ENCODE measurements at regions not wholly inside any gene's neighbourhood (a gene's known extent, or its start where the extent isn't known, plus 50 kb on each side); places are given as distances from the start of the nearest gene placed in this dataset.

DNA sequence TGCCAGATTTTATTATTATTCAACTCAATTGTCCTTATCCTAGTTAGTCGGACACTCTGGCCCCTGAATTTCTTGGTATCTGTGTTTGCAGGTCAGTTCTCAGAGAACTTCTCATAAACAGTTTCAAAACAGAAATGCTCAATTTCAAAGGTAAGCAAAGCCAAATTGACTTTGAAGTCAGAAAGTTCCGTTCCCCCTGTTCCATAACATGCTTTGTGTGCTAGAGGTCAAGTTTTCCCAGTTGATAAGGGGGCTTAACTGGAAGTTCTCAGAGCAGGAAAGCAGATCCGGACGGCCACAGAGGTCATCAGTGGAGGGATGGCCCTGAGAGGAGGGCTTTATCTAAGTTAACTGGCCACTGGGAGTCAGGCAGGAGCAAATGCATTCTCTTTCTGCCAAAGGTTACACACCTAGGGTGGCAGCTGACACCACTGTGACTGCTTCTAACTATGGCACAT lies 417.2 kb downstream of the COG6 start:
- Histone ChIP-seq H3K27ac (no peak overlapping the region), H3K9me3 (no peaks in the 10 kb centered on the region), H3K36me3 (no peaks in the 10 kb centered on the region), H3K9ac (ENCODE audit: low read depth in 2 of 2, low read length in 2 of 2) (no peak overlapping the region), H3K4me1 (no peaks in the 10 kb centered on the region), H3K4me3 (no peak overlapping the region), H3K27me3 (no peaks in the 10 kb centered on the region)
- no peak for DNase-seq
- TF ChIP-seq CTCF (IDR thresholded peaks at IDR 0.05) = no peak
- intact Hi-C loops (cut with DNase I) = no loop called here

DNA sequence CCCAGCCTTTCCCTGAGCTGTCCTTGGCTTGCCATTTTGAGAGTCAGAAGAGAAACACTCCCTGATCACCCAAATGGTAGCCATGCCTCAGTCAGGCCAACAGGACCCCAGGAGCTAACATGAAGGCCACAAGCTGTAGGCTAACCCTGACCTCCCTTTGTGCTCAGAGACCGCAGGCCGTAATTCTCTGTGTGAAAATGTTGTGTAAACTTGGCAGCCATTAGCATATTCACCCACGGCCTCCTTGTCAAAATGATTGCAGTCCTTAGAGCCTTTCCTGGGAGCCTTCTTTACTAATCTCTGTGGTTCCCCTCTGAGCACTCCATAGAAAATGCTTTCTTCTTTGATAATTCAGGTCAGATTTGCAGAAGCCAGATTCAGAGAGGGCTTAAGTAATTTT lies 418.9 kb downstream of the COG6 start:
- Histone ChIP-seq H3K36me3 (no peaks in the 10 kb centered on the region), H3K9me3 (no peaks in the 10 kb centered on the region), H3K4me1 (no peaks in the 10 kb centered on the region), H3K27ac (no peak overlapping the region), H3K9ac (ENCODE audit: low read depth in 2 of 2, low read length in 2 of 2) (no peak overlapping the region), H3K4me3 (no peak overlapping the region), H3K27me3 (no peaks in the 10 kb centered on the region)
- no peak for DNase-seq
- TF ChIP-seq CTCF (IDR thresholded peaks at IDR 0.05) = no peak
- intact Hi-C loops (cut with DNase I) = no loop called here

- intact Hi-C loops (cut with DNase I) = no loop called here
These were observed 419.8 kb downstream of the COG6 start for GRCh38 chr13:40075281-40075680.

DNA sequence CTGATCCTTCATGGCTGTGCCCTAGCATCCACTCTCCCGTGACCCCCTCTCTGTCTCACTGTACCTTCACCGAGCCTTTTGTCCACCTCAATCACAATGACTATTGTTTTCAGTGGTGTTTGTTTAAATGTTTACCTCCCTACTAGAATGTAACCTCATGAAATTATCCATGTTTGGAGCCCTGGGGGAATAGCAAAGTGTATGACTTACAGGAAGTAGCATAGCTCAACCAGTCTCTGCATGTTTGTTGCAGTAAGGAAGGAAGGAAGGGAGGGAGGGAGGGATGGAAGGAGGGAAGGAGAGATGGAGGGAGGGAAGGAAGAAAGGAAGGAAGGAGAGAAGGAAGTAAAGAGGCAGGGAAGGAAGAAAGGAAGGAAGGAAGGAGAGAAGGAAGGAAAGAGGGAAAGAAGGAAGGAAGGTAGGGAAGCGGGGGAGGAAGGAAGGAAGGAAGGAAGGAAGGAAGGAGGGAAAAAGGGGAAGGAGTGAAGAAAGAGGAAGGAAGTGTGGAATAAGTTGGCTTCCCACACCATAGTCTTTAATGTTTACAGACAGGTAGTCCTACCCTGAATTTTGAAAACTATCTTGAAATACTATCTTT lies 421.4 kb downstream of the COG6 start:
- Histone ChIP-seq H3K4me1 (no peaks in the 10 kb centered on the region), H3K9me3 (no peaks in the 10 kb centered on the region), H3K9ac (ENCODE audit: low read depth in 2 of 2, low read length in 2 of 2) (no peak overlapping the region), H3K27me3 (no peaks in the 10 kb centered on the region), H3K27ac (no peak overlapping the region), H3K36me3 (no peaks in the 10 kb centered on the region), H3K4me3 (no peak overlapping the region)
- no peak for DNase-seq
- no peak for TF ChIP-seq CTCF (IDR thresholded peaks at IDR 0.05)
- intact Hi-C loops (cut with DNase I) = no loop called here

More at GRCh38 chr13:40075281-40075680, 419.8 kb downstream of the COG6 start:
- no peaks in the 10 kb centered on the region for H3K27me3 ChIP-seq
- no peak for DNase-seq
- H3K4me3 ChIP-seq = no peak overlapping the region
- no peak overlapping the region for H3K9ac ChIP-seq (ENCODE audit: low read depth in 2 of 2, low read length in 2 of 2)
- H3K9me3 ChIP-seq = no peaks in the 10 kb centered on the region
- H3K27ac ChIP-seq = no peak overlapping the region
- H3K4me1 ChIP-seq = no peaks in the 10 kb centered on the region
- no peaks in the 10 kb centered on the region for H3K36me3 ChIP-seq
- TF ChIP-seq CTCF (IDR thresholded peaks at IDR 0.05) = no peak

GRCh38 chr13:40077396-40078027 lies 422.1 kb downstream of the COG6 start:
- Histone ChIP-seq H3K27me3 (no peaks in the 10 kb centered on the region), H3K27ac (no peak overlapping the region), H3K9ac (ENCODE audit: low read depth in 2 of 2, low read length in 2 of 2) (no peak overlapping the region), H3K4me3 (no peak overlapping the region), H3K9me3 (no peaks in the 10 kb centered on the region), H3K36me3 (no peaks in the 10 kb centered on the region), H3K4me1 (no peaks in the 10 kb centered on the region)
- intact Hi-C loops (cut with DNase I) = no loop called here
- no peak for TF ChIP-seq CTCF (IDR thresholded peaks at IDR 0.05)
- DNase-seq = no peak

Measured in colonic mucosa (tissue), 4 donors.